Activated CD8-positive, alpha-beta memory T cell treated with anti-CD3 and anti-CD28 coated beads for 36 hours (primary cell): ENCODE measurements at regions not wholly inside any gene's neighbourhood (a gene's known extent, or its start where the extent isn't known, plus 50 kb on each side); places are given as distances from the start of the nearest gene placed in this dataset.
"Not testable (repeated sequence)": the region's sequence is repeated elsewhere in the genome, so short reads cannot be mapped to it uniquely, and the experiment has no call there.

Experiments
- CTCF ChIA-PET: fragments of 350-600 bp; sonication (Branson Sonifier 250); formaldehyde crosslinking; loops from one replicate; lab custom pipeline; 2021; ENCODE audit warnings: antibody characterized with exemption; lab: Charles Lee
- POLR2A ChIA-PET: fragments of 350-600 bp; sonication (Branson Sonifier 250); formaldehyde crosslinking; loops from one replicate; lab custom pipeline; 2021; ENCODE audit warnings: antibody characterized with exemption; lab: Charles Lee

DNA sequence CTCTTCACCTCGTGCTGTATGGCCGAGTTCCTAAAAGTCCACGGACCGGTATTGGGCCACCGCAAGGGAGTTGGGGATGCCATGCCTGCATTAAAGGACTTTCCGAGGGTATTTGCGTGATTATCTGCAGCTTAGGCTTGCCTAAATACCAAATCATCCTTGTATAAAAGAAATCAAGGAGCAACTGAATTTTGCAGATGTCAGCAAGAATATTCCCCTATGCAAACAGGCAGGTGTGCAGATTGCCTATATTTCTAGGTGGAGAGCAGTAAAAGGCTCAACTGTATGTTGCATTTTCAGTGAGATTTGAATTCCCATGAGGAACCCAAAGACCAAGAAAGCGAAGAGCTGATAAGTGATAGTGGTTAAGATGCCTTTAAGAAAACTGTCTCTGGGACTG lies 452.3 kb downstream of the CDH11 start:
- POLR2A ChIA-PET, result no interaction called here
- CTCF ChIA-PET, result no interaction called here

DNA sequence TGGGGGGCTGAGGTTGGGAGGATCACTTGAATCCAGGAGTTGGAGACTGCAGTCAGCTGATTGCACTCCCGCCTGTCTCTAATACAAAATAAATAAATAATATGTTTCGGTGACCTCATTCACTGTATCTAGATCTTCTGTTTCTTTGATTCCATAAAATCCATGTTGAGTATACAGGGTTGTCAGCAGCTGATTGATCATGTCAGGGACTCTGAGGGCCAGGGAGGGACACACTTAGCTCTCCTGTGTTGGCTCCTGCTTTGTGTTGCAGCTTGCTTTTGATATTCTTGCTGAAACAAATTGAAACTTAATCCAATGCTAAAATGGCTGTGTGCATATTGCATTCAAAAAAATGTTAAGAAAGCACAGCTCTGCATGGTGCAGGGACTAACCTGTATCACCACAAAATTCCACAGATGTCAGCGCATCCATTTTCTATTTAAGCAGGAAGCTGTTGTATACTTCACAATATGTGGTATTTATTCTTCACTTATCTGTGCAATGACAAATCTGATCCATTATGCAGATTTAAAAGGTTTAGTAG lies 454.5 kb downstream of the CDH11 start:
- CTCF ChIA-PET, result no interaction called here

DNA sequence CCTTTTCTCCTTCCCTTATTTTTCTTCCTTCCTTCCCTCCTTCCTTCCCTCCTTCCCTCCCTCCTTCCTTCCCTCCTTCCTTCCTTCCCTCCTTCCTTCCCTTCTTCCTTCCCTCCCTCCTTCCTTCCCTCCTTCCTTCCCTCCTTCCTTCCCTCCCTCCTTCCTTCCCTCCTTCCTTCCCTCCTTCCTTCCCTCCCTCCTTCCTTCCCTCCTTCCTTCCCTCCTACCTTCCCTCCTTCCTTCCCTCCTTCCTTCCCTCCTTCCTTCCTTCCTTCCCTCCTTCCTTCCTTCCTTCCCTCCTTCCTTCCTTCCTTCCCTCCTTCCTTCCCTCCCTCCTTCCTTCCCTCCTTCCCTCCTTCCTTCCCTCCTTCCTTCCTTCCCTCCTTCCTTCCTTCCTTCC lies 459.6 kb downstream of the CDH11 start:
- POLR2A ChIA-PET, CTCF ChIA-PET: not testable (repeated sequence)

More for the DNA sequence above, 454.5 kb downstream of the CDH11 start:
- POLR2A ChIA-PET, result no interaction called here

DNA sequence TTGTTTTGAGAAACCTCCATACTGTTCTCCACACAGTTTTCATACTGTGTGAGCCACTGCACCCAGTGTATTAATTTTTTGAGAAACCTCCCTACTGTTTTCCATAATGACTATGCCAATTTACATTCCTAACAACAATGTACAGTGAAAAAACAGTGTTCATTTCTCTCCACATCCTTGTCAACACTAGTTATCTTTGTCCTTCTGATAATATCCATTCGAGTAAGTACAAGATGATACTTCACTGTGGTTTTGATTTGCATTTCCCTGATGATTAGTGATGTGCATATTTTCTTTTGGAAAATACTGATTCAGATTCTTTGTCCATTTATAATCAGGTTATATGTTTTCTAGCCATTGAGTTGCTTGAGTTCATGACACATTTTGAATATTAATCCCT lies 462.0 kb downstream of the CDH11 start:
- POLR2A ChIA-PET, result no interaction called here

DNA sequence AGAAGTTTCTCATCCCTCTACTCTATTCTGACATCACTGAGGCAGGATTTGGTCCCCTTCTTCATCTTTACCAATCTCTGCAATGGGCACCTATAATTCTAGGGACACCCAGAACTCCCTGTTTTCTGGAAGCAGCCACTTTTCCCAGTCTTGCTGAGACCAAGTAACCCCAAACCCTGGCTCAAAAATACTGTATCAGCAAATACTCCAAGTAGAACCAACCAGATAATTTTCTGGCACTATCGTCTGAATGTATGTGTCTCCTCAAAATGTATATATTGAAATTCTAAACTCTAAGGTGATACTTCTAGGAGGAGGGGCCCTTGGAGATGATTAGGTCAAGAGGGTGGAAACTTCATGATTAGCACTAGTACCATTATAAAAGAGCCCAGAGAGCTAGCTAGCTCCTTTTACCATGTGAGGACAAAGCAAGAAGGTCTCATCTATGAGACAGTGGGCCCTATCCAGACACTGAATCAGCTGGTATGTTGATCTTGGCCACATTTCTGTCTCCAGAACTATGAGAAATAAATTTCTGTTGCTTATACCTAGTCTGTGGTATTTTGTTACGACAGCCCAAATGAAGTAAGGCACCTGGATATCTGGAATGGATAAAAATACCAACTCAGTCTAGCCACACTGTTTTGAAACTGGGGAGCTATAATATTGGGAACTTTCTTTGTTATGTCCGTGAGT lies 464.4 kb downstream of the CDH11 start:
- CTCF ChIA-PET, result no interaction called here

More for the DNA sequence above, 462.0 kb downstream of the CDH11 start:
- CTCF ChIA-PET, result no interaction called here

DNA sequence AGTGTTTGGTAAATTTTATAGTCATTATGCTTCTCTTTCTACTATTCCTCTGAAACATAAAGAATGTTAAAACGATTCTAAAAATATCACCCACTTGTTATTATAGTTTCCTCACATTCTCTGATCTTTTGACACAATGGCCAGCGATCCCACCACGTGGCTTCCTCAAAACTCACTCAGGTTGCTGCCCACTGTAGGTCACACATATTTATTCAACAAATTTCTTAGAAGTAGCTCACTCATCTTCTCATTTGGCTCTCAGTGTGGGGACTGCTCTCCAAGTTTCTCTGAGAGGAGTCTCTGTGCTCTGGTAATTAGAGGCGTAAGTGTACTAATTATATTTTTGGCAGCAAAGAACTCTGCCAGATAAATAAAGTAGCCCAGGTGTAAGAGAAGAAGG lies 465.4 kb downstream of the CDH11 start:
- ChIA-PET CTCF (no interaction called here), POLR2A (no interaction called here)

More for the DNA sequence above, 464.4 kb downstream of the CDH11 start:
- POLR2A ChIA-PET, result no interaction called here

DNA sequence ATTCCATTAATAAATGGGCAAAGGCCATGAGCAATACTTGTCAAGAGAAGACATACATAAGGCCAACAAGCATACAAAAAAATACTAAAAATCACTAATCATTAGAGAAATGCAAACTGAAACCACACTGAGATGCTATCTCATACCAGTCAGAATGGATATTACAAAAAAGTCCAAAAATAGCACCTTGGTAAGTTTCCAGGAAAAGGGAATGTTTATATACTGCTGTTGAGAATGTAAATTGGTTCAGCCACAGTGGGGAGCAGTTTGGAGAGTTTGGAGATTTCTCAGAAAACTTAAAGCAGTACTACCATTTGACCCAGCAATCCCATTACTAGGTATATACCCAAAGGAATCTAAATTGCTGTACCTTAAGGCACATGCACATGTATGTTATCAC lies 467.7 kb downstream of the CDH11 start:
- POLR2A ChIA-PET, result no interaction called here

DNA sequence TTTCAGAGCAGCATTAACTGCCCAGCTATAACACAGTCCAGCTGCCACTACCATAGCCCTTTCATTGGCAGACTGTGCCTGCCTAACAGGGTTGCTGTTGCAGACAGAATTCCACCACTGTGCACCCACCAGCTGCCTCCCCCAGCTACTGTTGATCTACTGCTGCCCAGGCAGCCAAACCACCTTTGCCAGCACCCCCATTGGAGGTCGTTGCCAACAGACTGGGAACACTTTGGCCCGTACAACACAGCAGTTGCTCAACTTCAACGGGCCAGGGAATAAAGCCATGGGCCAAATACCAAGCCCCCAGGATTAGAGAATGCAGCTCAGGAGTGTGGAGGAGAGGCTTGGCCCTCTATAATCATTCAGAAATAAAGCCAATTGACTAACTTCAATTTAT lies 473.6 kb downstream of the CDH11 start:
- ChIA-PET CTCF (no interaction called here), POLR2A (no interaction called here)

More for the DNA sequence above, 467.7 kb downstream of the CDH11 start:
- CTCF ChIA-PET, result no interaction called here

DNA sequence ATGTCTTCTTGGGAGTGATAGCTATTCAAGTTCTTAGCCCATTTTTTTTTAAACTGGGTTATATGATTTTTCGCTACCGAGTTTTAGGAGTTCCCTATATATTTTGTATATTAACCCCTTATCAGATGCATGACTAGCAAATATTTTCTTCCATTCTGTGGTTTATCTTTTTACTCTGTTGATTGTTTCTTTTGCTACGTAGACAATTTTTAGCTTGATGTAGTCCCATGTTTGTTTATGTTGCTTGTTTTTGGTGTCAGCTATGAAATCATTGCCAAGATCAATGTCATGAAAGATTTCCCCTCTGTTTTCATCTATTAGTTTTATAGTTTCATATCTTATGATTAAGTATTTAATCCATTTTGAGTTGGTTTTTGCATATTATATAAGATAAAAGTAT lies 480.5 kb downstream of the CDH11 start:
- ChIA-PET POLR2A (no interaction called here), CTCF (no interaction called here)

DNA sequence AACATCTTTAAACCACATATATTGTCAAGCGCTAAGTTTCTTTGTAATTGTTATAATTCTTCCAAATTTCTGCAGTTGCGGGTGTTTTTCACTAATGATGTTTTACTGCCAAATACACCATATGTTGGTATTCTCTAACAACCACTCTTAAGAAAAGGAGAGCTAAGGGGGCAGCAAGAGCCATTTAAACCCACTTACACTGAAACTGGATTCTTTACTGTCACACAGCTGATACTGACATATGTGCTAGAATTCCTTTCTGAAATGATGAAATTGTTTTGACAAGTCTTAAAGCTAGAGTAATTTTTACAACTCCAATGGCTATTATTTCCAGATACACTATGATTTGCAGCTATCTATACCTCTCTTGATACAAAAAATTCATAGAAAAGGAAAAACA lies 483.1 kb downstream of the CDH11 start:
- ChIA-PET CTCF (no interaction called here), POLR2A (interaction anchor here (0.6 kb wide), 1 partner anchor 54 kb away, joined by 3 read pairs; no protein-coding TSS in a partner anchor)

DNA sequence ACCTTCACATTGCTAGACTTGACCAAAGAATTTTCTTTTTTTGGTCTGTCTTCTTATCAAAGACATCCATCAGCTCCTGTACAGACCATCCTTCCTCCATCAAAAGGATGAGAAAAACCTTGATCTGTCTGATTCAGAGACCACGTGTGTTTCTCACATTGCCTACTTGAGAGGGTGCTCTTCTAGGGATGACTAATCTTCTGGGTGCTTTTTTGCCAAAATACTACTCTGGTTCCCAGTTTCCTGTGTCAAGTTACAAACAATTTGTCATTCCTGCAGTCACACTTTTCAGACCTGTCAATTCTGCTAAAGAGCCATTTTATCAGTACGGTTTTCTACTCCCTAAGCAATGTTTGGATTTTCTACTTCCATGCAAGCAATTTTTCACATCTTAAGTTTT lies 492.2 kb downstream of the CDH11 start:
- POLR2A ChIA-PET, result no interaction called here
- CTCF ChIA-PET, result no interaction called here

DNA sequence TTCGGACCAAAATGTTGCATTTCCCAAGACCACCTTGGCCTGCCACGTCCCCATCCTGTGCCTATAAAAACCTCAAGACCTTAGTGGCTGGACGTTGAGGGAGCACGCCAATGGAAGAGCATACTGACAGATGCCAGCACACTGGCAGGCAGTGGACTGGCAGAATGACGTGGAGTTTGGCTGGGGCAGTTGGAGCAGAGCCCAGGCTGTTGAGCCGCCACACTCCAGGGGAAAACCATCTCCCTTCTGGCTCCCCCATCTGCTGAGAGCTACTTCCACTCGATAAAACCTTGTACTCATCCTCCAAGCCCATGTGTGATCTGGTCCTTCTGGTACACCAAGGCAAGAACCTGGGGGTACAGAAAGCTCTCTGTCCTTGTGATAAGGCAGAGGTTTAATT lies 494.1 kb downstream of the CDH11 start:
- POLR2A ChIA-PET, result no interaction called here

DNA sequence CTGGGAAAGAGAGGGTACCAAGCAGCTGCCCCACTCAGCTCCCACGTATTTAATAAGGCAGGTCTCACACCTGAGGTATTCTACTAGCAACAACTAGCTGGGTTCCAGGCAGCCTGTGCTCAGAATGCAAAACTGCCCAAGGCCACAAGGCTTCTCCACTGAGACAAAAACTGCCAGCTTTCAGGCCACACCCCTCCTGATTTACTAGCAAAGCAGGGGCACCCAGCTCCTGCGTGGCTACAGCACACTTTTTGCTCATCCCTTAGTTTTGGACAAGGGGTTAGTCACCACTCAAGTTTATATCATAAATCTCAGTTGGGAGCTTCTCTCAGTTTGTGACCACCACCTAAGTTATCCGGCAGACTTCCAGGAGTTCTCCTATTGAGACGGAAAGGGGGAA lies 494.6 kb downstream of the CDH11 start:
- CTCF ChIA-PET, result no interaction called here
- POLR2A ChIA-PET, result no interaction called here

More for the DNA sequence above, 494.1 kb downstream of the CDH11 start:
- CTCF ChIA-PET, result no interaction called here

DNA sequence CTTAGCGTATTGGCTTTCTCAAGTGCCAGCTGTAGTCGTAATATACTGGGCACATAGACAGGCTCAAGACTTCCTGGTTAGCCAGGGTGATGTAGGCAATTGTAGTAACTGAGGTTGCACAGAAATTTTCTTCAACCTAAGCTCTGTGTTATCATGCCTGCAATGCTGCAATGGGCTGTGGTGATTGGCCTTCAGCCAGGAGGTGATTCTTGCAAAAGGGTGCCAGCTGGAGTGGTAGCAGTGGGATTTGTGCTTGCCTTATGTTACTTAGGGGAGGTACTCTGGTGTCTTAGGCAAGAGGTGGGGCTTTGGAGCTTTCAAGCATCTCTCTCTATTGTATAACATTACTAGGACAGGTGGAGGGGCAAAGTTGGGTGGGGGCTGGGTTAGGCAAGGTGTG lies 495.1 kb downstream of the CDH11 start:
- CTCF ChIA-PET, result no interaction called here

DNA sequence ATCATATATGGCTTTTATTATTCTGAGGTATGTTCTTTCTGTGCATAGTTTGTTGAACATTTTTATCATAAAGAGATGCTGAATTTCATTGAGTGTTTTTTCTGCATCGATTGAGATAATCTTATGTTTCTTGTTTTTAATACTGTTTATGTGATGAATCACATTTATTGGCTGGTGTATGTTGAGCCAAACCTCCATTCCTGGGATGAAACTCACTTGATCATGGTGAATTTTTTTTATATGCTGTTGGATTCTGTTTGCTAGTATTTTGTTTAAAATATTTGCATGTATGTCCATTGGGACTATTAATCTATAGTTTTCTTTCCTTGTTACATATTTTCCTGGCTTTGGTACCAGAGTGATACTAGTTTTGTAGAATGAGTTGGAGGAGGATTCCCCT lies 500.2 kb downstream of the CDH11 start:
- POLR2A ChIA-PET, result no interaction called here
- CTCF ChIA-PET, result no interaction called here

More for the DNA sequence above, 495.1 kb downstream of the CDH11 start:
- POLR2A ChIA-PET, result no interaction called here

DNA sequence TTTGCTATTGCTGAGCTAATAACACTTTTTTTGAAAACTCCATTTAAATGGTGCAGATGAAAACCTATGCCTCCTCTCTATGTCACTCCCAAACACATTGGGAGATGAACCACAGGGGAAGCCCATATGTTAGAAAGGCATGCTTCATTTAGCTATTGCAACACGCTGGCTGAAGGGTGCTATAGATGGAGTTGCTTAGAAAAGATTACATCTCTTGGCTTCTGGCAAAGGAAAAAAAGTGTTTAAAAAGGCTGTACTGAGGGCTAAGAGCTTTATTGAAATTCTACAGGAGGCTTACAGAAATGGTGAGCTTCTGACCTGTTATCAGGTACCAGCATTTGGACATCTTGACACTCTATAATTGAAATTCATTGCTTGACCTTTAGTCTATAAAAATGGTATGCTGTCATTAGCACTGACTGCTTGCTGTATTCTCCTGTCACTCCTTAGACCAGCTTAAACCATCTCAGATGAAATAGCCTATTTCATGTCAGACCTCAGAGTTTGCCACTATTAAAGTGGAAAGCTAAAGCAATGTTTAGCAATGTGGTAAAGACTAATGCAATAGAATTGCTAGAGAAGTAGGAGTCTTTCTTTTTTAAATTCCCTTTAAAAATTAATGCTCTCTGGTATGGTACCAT lies 503.9 kb downstream of the CDH11 start:
- POLR2A ChIA-PET, result no interaction called here
- CTCF ChIA-PET, result no interaction called here

DNA sequence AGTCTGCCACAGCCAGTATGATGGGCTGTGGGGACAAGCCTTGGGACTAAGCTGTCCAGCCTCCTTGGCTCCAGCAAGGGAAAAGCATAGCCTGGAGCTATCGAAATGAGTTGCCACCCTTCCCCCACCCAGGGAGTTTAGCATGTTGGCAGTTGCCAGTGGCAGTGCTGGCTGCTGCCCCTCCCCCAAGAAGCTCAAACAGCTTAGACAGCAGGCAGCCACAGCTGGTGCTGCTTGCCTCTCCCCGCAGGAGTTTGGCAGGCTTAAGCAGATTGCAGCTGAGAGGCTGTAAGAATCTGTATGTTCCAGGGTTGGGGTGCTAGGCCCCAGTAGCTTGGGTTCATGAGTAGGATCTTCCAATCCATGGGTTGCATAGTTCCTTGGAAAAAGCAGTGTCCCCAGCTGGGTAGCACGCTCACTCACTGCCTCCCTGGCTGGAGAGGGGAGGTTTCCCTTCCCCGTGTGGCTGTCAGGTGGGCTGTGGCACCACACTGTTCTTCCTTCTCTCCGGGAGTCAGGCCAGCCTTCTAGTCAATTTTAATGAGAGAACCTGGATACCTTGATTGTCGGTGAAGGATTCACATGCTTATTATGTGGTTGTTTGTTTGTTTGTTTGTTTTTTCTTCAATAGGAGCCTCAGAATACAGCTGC lies 506.1 kb downstream of the CDH11 start:
- ChIA-PET CTCF (no interaction called here), POLR2A (no interaction called here)

DNA sequence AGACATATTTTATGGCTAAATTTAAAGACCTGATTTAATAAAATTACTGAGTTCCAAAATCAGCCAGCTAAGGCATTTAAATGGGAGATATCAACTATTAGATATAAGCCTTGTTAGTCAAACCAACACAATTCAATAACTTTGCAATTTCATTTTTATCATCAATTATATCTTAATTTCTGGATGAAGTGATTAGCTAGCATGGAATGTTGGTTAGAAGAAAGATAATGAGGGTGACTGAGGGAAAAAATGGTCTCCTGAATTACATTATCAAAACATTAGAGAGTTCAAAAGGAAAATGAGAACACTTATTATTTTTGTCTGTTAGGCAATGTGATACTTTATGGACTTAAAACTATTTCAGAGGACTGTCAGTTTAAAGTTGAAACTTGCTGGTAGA lies 525.7 kb downstream of the CDH11 start:
- POLR2A ChIA-PET, result no interaction called here

DNA sequence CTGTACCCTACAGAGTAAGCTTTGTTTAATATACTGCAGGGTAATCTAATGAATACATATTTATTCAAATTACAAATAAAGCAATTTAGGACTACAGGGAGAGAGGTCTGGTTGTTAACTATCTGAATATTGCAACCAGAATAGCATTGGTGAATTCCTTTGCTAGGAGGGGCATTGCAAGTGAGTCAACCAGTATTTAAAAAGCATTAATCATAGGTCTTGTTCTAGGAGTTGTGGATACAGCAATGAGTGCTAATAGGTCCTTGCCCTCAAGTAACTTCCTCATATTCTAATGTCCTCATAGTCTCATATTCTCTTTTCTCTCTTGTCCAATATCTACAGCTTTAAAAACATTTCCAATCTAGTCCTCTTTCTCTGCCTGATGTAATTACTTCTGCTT lies 531.4 kb downstream of the CDH11 start:
- ChIA-PET CTCF (no interaction called here), POLR2A (no interaction called here)

More for the DNA sequence above, 525.7 kb downstream of the CDH11 start:
- CTCF ChIA-PET, result no interaction called here

DNA sequence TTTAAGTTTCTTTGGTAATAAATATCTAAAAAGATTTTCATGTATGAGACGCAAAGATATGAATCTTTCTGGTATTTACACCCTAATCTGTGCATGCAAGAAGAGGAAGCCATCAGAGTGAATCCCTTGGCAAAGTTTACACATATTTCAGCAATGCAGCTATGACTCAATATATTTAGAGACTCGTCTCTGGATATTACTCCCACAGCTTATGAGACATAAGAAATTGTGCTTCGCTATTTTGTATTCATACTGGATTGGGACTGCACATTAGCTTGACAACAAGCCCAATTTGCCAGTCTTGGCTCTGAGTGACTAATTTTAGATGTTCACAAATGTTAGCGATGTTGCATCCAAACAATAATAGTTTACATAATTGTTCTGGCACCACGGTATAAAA lies 532.0 kb downstream of the CDH11 start:
- POLR2A ChIA-PET, result no interaction called here

DNA sequence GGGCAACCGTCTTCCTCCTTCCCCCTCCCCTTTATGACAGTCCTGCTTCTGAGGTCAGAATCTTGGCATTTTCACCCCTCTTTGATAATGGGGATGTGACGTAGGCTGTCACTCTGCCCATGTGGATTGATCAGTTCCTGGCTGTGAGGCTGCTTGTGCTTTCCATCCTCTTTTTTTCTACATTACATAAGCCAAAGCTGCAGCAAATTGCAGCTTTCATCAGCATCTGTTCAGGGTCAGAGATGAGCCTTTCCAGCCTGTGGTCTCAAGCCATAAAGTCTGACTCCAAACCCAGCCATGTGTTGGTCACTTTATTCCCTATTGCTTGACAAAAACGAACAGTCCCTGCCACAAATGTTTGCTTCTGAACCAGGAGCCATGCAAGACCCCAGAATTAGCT lies 535.1 kb downstream of the CDH11 start:
- POLR2A ChIA-PET, result no interaction called here
- CTCF ChIA-PET, result no interaction called here

More for the DNA sequence above, 532.0 kb downstream of the CDH11 start:
- CTCF ChIA-PET, result no interaction called here
